ENCODE measurements at regions not wholly inside any gene's neighbourhood (a gene's known extent, or its start where the extent isn't known, plus 50 kb on each side); places are given as distances from the start of the nearest gene placed in this dataset.

DNA sequence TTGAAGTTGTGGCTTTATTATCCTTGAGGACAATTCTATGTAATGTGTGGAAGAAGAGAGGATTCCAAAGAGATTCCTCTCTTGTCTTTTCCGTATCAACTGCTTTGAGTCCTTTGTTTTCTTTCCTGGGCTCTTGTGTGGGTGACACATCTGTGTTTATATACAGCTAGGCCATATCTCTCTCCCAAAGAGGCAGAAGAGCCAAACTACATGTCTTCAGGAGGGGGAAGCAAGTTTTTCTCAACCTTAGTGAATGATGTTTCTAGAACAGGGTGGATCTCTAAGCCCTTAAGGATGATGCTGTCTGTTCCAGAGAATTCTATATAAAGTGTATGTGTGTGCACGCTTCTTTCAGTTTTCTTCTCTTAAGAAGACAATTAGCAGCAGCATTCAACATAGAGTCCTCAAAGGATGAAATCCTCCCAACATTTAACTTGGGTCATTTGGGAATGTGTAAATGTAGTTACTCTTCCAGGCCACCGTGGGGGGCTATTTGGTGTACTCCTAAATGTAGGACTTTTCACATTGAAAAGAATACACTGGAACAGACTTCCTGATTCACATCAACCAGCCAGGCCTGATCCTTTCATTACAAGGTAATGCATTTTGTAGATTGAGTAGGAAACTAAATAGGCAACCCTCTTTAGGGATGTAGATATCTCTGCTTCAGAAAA lies 92.8 kb upstream of the EEF1E1 start:
- TF ChIP-seq, protein P1, sequence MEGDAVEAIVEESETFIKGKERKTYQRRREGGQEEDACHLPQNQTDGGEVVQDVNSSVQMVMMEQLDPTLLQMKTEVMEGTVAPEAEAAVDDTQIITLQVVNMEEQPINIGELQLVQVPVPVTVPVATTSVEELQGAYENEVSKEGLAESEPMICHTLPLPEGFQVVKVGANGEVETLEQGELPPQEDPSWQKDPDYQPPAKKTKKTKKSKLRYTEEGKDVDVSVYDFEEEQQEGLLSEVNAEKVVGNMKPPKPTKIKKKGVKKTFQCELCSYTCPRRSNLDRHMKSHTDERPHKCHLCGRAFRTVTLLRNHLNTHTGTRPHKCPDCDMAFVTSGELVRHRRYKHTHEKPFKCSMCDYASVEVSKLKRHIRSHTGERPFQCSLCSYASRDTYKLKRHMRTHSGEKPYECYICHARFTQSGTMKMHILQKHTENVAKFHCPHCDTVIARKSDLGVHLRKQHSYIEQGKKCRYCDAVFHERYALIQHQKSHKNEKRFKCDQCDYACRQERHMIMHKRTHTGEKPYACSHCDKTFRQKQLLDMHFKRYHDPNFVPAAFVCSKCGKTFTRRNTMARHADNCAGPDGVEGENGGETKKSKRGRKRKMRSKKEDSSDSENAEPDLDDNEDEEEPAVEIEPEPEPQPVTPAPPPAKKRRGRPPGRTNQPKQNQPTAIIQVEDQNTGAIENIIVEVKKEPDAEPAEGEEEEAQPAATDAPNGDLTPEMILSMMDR (IDR thresholded peaks at IDR 0.05), result no peak
- no peak for TF ChIP-seq POLR2A (IDR thresholded peaks at IDR 0.05)

Measured in prostate gland (tissue), 2 donors.